Esophagus squamous epithelium (tissue), 4 donors: ENCODE measurements at regions not wholly inside any gene's neighbourhood (a gene's known extent, or its start where the extent isn't known, plus 50 kb on each side); places are given as distances from the start of the nearest gene placed in this dataset.

ENCODE experiments used
- CTCF ChIP-seq, 6 experiments: fragments of 450-650 bp in 4 of 6; fragments of 200-600 bp in 2 of 6; sonication (generic) in 2 of 6; IDR thresholded peaks; one replicate each; pipeline ENCODE4 v1.5.1; 2016 to 2019; ENCODE audit warnings: antibody characterized with exemption in 6 of 6, mild to moderate bottlenecking in 4 of 6, moderate library complexity in 4 of 6
- POLR2A ChIP-seq, 4 donors: fragments of 450-650 bp; IDR thresholded peaks; one replicate each; pipeline ENCODE4 v1.6.1; 2017; ENCODE audit warnings: antibody characterized with exemption in 4 of 4, mild to moderate bottlenecking in 4 of 4, moderate library complexity in 3 of 4

GRCh38 chr13:110824702-110825300, 90.1 kb downstream of the ANKRD10 start:
- TF ChIP-seq POLR2A (IDR thresholded peaks at IDR 0.05) (no peak), CTCF (IDR thresholded peaks at IDR 0.05) (no peak)
